Dedifferentiated amniotic fluid mesenchymal stem cell (primary cell): ENCODE measurements at regions not wholly inside any gene's neighbourhood (a gene's known extent, or its start where the extent isn't known, plus 50 kb on each side); places are given as distances from the start of the nearest gene placed in this dataset.

Experiments used
- DNase-seq: peaks from one replicate; pipeline ENCODE4 v3.0.0-alpha.2; 2016; ENCODE audit errors: extremely low spot score

DNA sequence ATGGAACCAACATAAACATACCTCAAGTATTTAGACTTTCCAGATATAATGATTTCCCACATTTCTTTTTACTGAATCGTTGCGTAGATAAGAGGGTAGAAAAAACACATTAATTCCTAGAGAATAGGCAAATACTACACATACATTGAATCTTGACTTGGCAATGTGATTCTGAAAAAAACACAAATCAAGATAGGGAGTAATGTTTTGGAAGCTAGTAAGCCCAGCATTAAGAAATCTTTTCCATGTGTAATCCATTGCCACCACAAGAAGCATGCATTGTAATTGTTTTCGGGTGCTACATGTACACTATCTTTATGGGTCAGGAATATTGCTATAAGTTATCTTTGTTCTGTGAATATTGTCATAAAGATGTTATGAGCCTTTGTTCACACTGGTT, 269.8 kb upstream of the PDGFD start:
- DNase-seq = no peak

DNA sequence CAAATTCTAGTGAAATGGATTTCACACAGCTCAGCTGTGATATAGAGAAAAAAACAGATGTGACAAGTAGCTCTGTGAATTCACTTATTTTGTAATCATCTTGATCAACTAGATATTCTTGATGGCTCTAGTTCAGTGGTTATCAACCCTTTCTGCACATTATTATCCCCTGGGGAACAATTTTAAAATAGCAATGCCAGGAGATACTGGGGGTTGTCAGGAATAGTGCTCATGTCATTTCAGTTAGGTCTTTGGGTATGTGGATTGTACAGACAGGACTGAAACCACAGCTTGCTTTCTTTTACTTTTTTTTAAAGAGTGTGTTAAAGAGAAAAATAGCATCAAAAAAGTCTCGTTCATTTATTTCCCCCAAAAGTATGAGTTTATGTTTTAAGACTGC, 269.0 kb upstream of the PDGFD start:
- no peak for DNase-seq

DNA sequence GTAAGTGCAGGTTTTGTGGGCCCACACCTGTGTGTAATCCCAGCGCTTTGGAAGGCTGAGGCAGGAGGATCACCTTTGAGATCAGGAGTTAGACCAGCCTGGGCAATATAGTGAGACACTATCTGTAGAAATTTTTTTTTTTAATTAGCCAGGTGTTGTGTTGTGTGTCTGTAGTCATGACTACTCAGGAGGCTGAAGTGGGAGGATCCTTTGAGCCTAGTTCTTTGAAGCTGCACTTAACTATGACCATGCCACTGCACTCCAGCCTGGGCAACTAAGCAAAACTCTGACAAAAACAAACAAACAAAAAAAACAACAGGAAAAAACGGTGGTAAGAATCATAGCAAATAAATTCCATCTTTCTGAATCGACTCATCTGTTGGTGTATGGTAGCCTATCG, 268.6 kb upstream of the PDGFD start:
- DNase-seq = no peak

DNA sequence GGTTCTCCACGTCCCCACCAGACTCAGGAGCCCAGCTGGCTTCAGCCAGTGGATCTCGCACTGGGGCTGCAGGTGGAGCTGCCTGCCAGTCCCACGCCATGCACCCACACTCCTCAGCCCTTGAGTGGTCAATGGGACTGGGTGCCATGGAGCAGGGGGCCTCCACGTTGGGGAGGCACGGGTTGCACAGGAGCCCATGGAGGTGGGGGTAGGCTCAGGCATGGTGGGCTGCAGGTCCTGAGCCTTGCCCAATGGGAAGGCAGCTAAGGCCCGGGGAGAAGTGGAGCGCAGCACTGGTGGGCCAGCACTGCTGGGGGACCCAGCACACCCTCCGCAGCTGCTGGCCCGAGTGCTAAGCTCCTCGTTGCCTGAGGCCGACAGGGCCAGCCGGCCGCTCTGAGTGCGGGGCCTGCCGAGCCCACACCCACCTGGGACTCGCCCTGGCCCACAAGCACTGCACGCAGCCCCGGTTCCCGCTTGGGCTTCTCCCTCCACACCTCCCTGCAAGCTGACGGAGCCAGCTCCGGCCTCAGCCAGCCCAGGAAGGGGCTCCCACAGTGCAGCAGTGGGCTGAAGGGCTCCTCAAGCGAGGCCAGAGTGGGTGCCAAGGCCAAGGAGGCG, 258.5 kb upstream of the PDGFD start:
- DNase-seq = no peak

DNA sequence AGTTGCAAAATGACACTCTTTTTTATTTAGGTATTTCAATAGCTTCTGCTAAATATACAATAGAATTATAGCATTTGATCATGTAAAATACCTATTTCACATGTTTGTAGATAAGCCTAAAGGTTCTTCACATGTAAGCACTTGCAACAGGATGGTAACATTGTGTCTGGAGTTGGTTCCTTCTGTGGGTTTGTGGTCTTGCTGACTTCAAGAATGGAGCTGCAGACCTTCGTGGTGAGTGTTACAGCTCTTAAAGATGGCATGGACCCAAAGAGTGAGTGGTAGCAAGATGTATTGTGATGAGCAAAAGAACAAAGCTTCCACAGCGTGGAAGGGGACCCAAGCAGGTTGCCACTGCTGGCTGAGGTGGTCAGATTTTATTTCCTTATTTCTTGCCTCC, 246.4 kb upstream of the PDGFD start:
- DNase-seq = no peak

DNA sequence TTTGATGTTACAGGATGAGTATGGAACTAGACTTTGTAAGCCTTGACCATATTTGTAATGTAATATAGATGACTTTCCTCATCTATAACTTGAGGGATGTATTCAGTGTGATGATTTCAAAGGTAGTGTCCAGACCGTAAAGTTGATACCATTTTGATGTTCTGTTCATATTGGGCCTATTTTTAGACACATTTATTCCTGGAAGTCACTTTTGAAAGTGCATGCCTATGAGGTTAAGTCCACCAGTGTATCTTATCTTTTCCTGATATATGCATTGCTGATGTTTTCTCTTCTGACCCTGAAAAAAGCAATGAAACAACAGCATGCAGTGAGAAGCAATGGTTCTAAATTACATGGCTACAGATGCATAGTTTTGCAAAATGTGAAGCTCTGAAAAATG, 244.7 kb upstream of the PDGFD start:
- no peak for DNase-seq

DNA sequence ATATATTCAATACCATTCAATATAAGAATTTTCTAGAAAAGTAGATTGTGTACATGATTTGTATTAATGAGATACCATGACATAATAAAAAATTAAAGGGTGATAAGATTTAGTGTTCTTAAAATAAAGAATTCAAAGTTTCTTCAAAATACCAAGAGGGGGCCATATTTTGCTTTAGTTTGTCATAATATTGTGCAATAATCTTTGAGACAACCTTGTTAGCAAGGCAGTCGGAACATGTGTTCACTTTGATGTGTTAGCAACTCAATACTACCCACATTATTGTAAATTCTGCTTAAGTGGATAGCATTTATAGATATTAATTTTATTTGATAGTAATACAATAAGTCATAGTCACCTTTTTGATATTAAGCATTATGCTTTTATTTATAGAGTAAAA, 241.3 kb upstream of the PDGFD start:
- no peak for DNase-seq

DNA sequence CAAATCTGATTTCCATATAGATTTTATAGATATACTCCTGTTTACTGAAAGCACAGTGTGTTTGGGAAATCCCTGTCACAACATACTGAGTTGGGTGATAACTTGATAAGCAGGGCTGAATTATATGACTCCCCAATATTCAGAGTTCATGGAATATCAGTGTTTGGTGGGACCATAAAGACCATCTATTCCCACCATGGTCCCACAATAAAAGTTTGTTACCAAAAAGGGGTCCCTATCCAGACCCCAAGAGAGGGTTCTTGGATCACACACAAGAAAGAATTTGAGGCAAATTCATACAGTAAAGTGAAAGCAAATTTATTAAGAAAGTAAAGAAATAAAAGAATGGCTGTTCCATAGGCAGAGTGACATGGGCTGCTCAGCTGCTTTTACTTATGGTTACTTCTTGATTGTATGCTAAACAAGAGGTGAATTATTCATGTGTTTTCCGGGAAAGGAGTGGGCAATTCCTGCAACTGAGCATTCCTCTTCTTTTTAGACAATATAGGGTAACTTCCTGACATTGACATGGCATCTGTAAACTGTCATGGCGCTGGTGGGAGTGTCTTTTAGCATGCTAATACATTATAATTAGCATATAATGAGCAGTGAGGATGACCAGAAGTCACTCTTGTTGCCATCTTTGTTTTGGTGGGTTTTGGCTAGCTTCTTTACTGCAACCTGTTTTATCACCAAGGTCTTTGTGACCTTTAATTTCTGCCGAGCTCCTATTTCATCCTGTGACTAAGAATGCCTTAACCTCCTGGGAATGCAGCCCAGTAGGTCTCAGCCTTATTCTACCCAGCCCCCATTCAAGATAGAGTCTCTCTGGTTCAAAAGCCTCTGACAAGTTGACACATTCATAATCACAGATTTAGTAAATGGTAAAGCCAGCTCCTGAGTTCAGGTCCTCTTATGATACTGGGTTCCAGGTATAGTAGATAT, 240.6 kb upstream of the PDGFD start:
- no peak for DNase-seq

DNA sequence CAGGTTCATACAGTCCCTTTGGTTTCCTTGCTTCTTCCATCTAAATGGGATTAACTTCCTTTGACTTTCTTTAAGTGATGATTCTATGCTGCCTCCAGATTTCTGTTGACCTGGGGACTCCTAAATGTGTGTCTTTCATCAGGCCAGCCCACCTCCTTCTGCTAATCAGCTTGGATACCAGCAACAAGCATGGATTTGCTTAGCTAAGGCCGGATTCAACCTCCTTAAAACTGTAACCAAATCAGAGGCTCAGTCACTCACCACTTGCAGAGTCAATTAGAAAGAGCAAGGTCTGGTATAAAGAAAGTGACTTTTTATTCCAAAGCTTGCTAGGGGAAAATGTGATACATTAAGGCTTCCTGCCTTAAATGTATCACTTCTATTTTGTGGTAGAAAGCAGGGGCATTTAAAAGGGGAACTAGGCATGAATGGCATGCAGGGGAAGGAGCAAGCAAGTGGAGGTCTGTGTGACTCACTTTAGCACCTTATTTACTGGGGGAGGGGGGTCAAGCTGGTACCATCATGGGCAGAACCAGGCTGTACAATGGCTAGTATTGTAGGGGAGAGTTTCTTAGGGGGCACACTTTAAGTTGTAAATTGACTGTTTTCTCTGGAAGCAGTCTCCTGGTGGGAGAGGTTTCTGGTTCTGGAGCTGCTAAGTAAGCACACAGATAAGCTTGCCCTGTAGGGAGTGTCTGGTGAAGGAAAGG, 239.0 kb upstream of the PDGFD start:
- DNase-seq = no peak

DNA sequence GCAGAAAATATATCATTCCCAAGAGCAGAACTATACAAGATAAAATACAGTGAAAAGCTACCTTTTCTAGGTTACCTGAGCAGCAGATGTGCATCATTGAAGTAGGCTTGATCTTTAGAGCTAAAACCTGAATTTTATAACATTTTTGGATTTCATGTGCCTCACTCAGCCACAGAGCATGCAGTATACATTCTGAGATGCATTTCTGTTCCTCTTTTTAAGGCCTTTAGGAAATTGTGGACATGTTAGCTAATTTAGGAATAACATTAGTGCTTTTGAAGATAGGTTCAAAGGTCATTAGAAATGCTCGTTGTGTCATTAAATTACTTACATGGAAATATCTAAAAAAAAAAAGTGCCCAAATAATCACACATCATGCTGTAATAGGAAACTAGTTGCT, 230.6 kb upstream of the PDGFD start:
- no peak for DNase-seq

DNA sequence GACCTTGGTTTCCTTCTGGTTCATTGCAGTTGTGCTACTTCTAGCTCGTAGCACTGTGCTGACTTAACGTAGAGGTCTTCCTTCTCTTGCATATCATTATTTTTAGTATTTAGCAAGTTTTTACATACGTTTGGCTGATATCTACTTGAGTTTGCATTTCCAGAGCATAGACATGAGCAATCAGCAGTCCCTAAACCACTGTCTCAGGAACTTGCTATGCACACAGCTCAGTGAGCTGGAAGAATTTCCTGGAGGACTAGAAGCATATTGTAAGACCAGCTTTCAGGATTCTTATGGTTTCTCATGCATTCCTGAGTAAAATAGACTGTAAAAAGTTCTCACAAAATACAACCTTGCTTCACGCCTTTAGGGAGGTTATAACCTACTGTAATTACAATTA, 226.7 kb upstream of the PDGFD start:
- peak; percentile 54 for DNase-seq

DNA sequence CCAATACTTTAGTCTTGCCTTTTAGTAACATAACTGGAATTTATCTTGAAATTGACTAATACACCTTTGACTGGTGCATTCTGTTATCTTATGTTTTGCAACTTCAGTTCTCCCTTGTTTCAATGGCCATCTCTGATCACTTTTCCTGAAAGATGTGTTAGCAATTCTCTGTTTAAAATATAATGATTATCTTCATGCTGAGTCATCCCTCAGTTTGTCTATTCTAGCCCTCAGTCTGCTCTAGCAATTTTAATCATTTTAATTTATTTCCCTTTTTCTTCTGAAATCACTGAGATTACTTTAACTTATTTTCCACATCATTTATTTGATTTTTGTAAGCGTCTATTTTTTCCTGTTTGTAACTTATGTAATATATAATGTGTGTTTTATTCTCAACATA, 221.9 kb upstream of the PDGFD start:
- DNase-seq = no peak

DNA sequence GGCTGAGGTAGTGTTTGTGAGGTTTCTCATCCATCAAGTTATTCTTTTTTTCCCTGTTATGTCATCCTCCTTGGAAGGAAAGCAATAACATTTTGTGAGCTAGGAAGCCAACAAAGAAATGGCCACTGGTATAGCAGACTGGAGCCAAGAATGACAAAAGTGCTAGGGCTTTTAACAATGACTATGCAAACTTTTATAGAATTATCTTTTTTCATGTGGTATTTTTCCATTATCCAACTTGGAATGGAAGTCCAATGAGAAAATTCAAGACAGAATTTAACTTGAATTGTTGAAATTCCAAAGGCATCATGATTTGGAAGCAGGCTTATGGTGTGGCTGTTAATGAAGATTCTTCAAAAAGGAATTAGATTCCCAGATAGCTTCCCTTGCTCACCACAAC, 216.4 kb upstream of the PDGFD start:
- peak; percentile 19 for DNase-seq

DNA sequence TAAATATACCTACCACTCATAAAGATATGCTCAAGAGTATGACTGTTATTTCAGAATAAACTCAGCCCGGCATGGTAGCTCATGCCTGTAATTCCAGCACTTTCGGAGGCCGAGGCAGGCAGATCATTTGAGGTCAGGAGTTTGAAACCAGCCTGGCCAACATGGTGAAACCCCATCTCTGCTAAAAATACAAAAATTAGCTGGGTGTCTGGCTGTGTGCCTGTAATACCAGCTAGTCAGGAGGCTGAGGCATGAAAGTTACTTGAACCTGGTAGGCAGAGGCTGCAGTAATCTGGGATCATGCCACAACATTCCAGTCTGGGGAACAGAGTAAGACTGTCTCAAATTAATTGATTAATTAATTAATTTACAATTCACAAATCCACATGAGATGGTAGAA, 208.2 kb upstream of the PDGFD start:
- no peak for DNase-seq

DNA sequence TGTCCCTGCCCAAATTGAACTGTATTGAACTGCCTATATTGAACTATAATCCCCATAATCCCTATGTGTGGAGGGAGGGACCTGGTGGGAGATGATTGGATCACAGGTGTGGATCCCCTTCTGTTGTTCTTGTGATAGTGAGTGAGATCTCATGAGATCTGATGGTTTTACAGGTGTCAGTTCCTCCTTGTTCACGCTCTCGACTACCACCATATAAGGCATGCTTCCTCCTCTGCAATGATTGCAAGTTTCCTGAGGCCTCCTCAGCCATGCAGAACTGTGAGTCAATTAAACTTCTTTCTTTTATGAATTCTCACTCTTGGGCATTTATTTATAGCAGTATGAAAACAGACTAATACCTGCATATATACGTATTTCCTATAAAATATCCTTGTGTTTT, 206.5 kb upstream of the PDGFD start:
- DNase-seq = no peak

DNA sequence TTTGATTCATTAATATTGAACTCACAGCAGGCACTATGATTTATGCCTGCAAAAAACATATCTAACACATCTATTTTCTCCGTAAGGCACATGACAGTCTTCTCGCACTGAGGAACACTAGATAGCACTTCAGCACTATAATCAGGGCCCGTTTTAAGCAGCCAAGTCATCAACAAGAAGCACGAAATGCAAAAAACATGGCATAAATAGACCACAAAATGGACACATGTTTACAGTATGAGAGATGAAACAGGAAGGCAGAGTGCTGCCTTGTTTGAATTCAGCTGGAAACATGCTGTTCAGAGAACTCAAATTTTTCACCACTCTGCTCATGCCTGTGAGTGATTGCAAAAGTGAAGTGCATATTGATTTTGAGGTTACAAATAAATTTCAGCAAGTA, 205.8 kb upstream of the PDGFD start:
- DNase-seq = no peak

DNA sequence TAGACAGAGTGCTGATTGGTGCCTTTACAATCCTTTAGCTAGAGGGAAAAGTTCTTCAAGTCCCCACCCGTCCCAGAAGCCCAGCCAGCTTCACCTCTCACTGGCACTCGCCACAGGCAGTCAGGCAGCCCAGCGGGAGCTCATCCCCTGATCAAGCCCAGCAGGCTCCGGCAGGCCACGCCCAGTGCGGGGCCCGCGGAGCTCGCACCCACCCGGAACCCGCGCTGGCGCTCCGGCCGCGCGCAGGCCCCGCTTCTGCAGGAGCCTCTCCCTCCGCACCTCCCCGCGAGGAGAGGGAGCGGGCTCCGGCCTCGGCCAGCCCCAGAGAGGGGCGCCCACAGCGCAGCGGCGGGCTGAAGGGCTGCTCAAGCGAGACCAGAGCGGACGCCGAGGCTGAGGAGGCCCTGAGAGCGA, 202.4 kb upstream of the PDGFD start:
- DNase-seq = no peak

DNA sequence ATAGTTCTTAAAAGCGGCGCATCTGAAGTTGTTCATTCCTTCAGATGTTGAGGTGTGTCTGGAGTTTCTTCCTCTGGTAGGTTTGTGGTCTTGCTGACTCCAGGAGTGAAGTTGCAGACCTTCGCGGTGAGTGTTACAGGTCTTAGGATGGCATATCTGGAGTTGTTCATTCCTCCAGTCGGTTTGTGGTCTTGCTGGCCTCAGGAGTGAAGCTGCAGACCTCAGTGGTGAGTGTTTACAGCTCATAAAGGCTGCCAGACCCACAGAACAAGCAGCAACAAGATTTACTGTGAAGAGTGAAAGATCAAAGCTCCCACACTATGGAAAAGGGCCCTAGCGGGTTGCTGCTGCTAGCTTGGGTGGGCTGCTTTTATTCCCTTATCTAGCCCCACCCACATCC, 201.7 kb upstream of the PDGFD start:
- no peak for DNase-seq

DNA sequence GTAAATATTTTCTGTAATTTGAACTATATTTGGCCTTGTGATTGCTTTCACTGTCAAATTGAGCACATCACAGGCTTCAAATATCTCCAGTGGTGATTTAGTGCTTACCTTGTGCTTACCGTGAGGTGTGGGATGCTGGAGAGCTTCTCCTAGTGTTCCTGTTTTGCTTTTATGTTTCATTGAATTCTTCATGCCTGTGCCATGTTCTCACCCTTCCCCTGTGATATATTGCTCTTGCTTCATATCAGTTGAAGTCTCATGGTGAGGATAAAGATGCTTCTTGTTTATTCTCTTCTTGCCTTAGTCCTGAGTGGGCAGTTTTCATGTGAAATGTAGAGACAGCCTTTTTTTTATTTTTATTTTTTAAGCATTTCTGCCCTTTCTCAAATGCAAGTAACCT, 198.0 kb upstream of the PDGFD start:
- no peak for DNase-seq

DNA sequence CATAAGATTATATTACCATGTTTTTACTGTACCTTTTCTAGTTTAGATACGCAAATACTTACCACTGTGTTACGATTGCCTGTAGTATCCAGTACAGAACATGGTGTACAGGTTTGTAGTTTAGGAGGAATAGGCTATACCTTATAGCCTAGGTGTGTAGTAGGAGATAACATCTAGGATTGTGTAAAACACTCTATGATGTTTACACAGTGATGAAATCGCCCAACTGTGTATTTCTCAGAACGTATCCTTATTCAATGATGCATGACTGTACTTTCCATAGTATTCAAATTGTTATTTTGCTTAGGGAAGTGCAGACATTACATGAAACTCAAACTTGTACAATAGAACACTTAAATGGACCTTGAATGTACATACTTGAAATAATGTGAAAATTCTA, 188.1 kb upstream of the PDGFD start:
- DNase-seq = no peak

DNA sequence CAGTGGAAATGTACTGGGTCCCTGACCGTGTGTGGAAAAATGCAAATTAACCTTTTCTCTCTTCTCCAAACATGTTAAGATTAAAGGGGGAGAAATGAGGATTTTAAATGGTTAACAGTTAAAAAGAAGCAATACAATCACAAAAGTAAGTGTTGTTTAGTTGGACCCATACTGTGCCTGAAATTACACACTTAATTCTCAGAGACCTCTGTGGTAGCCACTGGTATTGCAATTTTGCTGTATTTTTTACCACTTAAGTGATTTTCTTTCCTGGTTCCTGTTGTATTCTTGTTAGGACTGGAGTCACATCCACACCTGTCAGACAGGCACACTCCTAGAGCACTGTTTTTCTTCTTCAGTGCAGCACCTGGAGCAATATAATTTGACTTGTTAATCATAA, 179.6 kb upstream of the PDGFD start:
- DNase-seq = no peak

DNA sequence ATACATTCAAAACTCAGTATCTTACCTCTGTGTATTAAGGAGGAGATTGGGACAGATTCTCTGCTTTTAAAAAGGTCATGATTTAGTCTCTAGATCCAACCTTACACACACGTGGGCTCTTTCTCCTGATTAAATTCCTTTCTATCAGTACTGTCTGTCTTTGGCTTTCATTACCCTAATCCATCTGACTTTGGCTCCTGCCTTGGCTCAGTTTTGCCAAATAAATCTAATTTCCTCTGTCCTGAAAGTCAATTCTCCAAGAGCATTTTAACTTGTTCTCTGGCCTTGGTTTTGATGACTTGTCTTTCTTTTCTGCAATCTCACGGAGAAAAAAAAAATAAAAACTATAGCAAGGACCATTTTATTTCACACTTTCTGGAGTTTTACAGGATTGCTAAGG, 176.6 kb upstream of the PDGFD start:
- no peak for DNase-seq

DNA sequence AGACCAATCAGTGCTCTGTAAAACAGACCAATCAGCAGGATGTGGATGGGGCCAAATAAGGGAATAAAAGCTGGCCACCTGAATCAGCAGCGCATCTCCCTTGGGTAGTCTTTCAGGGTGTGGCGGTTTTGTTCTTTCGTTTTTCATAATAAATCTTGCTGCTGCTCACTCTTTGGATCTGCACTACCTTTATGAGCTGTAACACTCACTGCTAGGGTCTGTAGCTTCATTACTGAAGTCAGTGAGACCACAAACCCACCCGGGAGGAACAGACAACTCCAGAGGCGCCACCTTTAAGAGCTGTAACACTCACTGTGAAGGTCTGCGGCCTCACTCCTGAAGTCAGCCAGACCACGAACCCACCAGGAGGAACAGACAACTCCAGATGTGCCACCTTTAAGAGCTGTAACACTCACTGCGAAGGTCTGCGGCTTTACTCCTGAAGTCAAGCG, 175.5 kb upstream of the PDGFD start:
- DNase-seq = no peak
